ENCODE measurements at regions not wholly inside any gene's neighbourhood (a gene's known extent, or its start where the extent isn't known, plus 50 kb on each side); places are given as distances from the start of the nearest gene placed in this dataset.

GRCh38 chr4:104113850-104114249 lies 380.8 kb downstream of the CXXC4 start:
- Histone ChIP-seq H3K4me1 (replicated peaks in 1 of 2; ENCODE audit: control insufficient read depth in 2 of 2, insufficient read depth in 2 of 2, low read length in 2 of 2) (no peaks in the 10 kb centered on the region), H3K27ac (ENCODE audit: extremely low read depth, low read depth, low read length) (no peak overlapping the region), H3K4me3 (no peak overlapping the region), H3K4me2 (ENCODE audit: insufficient read depth, low read length) (no peak overlapping the region), H3K9me1 (ENCODE audit: control insufficient read depth, insufficient read depth, low read length) (no peaks in the 10 kb centered on the region), H2AFZ (ENCODE audit: low read depth, low read length) (no peak overlapping the region), H3K79me2 (ENCODE audit: control insufficient read depth, insufficient read depth, low read length) (no peaks in the 10 kb centered on the region), H3K27me3 (ENCODE audit: control insufficient read depth in 2 of 2, insufficient read depth in 2 of 2, low read length in 2 of 2) (no peaks in the 10 kb centered on the region), H3K36me3 (ENCODE audit: control insufficient read depth, insufficient read depth, low read length) (no peaks in the 10 kb centered on the region), H4K20me1 (replicated peaks; ENCODE audit: control insufficient read depth, insufficient read depth, low read length) (no peaks in the 10 kb centered on the region), H3K9me3 (replicated peaks; ENCODE audit: control insufficient read depth, insufficient read depth, low read depth, low read length) (no peaks in the 10 kb centered on the region), H3K9ac (ENCODE audit: insufficient read depth in 1 of 2, low read depth in 2 of 2, low read length in 2 of 2) (no peak overlapping the region)
- POLR2A ChIA-PET: no interaction called here
- no TSS peak for BruUV-seq (replicated peaks)
- CTCF ChIA-PET (ENCODE audit: low intra/inter-chr PET ratio): no interaction called here
- FAIRE-seq (no peak), DNase-seq (ENCODE audit: extremely low read depth in 1 of 4, low spot score in 3 of 4) (no peak), ATAC-seq (no peak)
- no peak for TF ChIP-seq ZNF785 (CRISPR knock-in tag; IDR thresholded peaks at IDR 0.05)
- no peak for TF ChIP-seq BCOR (IDR thresholded peaks at IDR 0.05)
- no peak for TF ChIP-seq E2F5 (CRISPR knock-in tag; IDR thresholded peaks at IDR 0.05)
- TF ChIP-seq CBX8 (IDR thresholded peaks at IDR 0.05; ENCODE audit: borderline replicate concordance, extremely low read depth, low read depth, low read length, poor library complexity, severe bottlenecking): no peak
- no peak for TF ChIP-seq ESRRA (IDR thresholded peaks at IDR 0.05; ENCODE audit: borderline replicate concordance, low read depth)
- TF ChIP-seq TEAD1 (CRISPR knock-in tag; IDR thresholded peaks at IDR 0.05): no peak
- 0% methylated on average over 3 of the region's 3 CpGs for WGBS (ENCODE audit: insufficient coverage, low coverage, missing lambda C conversion rate)
- intact Hi-C loops (cut with micrococcal nuclease): no loop called here
- in situ Hi-C loops (cut with MboI): no loop called here

GRCh38 chr4:104099141-104099540 lies 379.4 kb upstream of the TACR3 start:
- intact Hi-C loops (cut with micrococcal nuclease) (no loop called here), in situ Hi-C loops (cut with MboI) (no loop called here)
- Histone ChIP-seq H3K4me1 (replicated peaks in 1 of 2; ENCODE audit: control insufficient read depth in 2 of 2, insufficient read depth in 2 of 2, low read length in 2 of 2) (no peaks in the 10 kb centered on the region), H3K4me3 (no peak overlapping the region), H3K9me3 (replicated peaks; ENCODE audit: control insufficient read depth, insufficient read depth, low read depth, low read length) (no peaks in the 10 kb centered on the region; the same call in 1 of the 2 replicates), H3K79me2 (ENCODE audit: control insufficient read depth, insufficient read depth, low read length) (no peaks in the 10 kb centered on the region), H3K36me3 (ENCODE audit: control insufficient read depth, insufficient read depth, low read length) (no peaks in the 10 kb centered on the region), H3K9me1 (ENCODE audit: control insufficient read depth, insufficient read depth, low read length) (no peaks in the 10 kb centered on the region), H3K27me3 (ENCODE audit: control insufficient read depth in 2 of 2, insufficient read depth in 2 of 2, low read length in 2 of 2) (no peaks in the 10 kb centered on the region), H3K9ac (ENCODE audit: insufficient read depth in 1 of 2, low read depth in 2 of 2, low read length in 2 of 2) (no peak overlapping the region), H3K27ac (ENCODE audit: extremely low read depth, low read depth, low read length) (no peak overlapping the region), H2AFZ (ENCODE audit: low read depth, low read length) (no peak overlapping the region), H3K4me2 (ENCODE audit: insufficient read depth, low read length) (no peak overlapping the region), H4K20me1 (replicated peaks; ENCODE audit: control insufficient read depth, insufficient read depth, low read length) (no peaks in the 10 kb centered on the region)
- ATAC-seq (no peak), DNase-seq (ENCODE audit: extremely low read depth in 1 of 4, low spot score in 3 of 4) (no peak), FAIRE-seq (no peak)
- ChIA-PET POLR2A (no interaction called here), CTCF (ENCODE audit: low intra/inter-chr PET ratio) (no interaction called here)
- BruUV-seq (replicated peaks): no TSS peak
- TF ChIP-seq ZNF318 (IDR thresholded peaks at IDR 0.05; ENCODE audit: borderline replicate concordance in 1 of 2, low read depth in 1 of 2): no peak
